Hippocampal formation (tissue), 2 donors: ENCODE measurements at regions not wholly inside any gene's neighbourhood (a gene's known extent, or its start where the extent isn't known, plus 50 kb on each side); places are given as distances from the start of the nearest gene placed in this dataset.
"Not testable (repeated sequence)": the region's sequence is repeated elsewhere in the genome, so short reads cannot be mapped to it uniquely, and the experiment has no call there.

Experiments used
- DNase-seq, 2 donors: peaks; one replicate each; lab custom pipeline; 2025; lab: John Stamatoyannopoulos, UW

DNA sequence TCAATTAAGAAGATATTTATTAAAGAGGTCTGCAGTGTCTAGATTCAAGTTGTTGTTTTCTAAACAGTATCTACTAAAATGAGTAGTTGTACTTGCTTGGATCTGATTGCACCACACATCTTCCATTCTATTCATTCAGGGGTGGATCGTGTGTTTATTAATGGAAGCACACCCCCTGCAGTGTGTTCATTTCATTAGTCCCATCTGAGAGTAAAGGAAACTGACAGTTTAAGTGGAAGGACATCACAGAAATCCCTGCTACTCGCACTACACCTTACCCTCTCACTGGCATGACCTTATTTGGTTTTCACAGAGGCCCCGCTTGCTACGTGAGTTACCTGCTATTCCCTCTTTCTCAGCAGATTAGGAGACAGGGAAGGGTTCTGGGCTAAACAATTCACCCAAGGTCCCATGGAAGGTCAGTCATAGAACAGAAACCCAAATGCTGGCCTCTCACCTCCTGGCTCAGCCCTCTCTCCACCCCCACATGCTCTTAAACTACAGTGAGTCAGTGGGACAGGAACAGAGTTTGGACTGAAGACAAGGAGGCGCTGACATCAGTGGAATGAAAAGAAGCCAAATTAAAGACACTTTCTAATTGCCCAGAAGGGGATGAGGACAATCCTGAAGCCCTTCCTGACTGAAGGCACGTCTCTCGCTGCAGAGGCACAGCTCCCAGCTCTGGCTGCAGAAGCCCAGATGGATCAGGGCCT lies 369.2 kb upstream of the NRP1 start:
- no peak for DNase-seq

DNA sequence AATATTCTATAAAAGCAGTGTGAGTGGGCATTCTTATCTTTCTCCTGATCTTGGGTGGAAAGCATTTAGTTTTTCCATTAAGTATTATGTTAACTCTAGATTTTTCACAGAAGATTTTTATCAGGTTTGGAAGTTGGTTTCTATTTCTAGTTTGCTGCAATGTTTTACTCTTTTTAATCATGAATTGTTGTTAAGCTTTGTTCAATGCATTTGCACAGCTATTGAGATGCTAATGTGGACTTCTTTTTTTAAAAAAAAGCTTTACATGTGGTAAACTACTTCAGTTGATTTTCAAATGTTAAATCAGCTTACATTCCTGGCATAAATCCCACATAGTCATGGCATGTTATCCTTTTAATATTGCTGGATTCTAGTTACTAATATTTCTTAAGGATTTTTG lies 363.6 kb upstream of the NRP1 start:
- DNase-seq: no peak

DNA sequence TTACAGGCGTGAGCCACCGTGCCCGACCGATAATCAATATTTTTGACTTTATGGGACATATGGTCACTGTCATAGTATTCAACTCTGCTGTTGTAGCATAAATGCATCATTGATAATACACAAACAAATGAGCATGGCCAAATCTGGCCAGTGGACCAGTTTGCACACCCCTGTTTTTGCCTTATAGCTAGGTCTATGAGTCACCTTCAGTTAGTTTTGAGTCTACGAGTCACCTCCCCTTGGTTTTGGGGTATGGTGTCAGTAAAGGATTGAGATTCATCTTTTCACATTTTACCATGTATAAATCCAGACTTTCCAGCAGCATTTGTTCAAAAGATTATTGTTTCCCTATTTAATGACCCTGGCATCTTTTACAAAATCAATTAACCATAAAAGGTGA lies 362.5 kb upstream of the NRP1 start:
- no peak for DNase-seq

DNA sequence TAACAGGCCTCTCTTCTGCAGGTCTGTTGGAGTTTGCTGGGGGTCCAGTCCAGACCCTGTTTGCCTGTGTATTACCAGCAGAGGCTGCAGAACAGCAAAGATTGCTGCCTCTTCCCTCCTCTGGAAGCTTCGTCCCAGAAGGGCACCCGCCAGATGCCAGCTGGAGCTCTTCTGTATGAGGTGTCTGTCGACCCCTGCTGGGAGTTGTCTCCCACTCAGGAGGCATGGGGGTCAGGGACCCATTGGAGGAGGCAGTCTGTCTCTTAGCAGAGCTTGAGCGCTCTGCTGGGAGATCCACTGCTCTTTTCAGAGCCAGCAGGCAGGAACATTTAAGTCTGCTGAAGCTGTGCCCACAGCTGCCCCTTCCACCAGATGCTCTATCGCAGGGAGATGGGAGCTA lies 361.1 kb upstream of the NRP1 start:
- DNase-seq: no peak

DNA sequence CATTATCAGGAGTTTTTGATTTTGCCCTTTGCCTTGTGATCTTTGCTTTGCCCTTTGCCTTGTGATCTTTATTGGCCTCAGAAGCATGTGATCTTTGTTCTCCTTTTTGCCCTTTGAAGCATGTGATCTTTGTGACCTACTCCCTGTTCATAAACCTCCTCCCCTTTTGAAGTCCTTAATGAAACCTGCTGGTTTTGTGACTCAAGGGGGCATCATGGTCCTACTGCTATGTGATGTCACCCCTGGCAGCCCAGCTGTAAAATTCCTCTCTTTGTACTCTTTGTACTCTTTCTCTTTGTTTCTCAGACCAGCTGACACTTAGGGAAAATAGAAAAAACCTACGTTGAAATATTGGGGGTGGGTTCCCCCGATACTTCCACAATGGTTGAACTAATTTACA lies 356.1 kb upstream of the NRP1 start:
- DNase-seq: not testable (repeated sequence)

DNA sequence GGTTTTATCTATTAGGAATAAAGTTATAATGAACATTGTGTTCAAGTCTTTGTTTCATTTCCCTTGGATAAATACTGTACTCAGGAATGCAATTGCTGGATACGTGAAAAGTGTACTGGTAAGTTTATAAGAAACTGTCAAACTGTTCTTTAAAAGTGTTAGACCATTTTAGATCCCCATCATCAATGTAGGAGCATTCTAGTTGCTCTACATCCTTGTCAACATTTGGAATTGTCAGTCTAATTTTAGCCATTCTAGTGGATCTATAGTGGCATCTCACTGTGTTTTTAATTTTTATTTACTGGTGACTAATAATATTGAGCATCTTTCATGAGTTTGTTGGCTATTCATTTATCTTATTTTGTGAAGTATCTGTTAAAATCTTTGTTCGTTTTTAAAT lies 354.0 kb upstream of the NRP1 start:
- no peak for DNase-seq

DNA sequence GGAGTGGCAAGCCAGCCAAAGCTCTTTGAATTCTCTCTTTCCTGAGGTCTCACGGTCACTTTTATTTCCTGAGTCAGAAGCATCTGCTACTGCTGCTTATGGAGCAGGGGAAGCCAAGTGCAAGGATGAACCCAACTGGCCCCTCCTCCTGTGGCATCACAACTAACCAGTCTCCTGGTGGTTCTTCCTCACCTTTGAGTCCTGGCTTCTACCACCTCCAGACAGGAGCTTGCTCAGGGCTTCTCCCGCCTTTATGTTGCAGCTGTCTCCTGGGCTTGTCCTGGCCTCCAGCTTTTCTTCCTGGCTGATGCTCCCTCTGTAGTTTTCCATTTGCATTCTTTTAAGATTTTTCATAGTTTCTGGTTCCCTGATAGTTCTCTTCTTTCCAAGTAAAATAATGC lies 349.7 kb upstream of the NRP1 start:
- no peak for DNase-seq

DNA sequence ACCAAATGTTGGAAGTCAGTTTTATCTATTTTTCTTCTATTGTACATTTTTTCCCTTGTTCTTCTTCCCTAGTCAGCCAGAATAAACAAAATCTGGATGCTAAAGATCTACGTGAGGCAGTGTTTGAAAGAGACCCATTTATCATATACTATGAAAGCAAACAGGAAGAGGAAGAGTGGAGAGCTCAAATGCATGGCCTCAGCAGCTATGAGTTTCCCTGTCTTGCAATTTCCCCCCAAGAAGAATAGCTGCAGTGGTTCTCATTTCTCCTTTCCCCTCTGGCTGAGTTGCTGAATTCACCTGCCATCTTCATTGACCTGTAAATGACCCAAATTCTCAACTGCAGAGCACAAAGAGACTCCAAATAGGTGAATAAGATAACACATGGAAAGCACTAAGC lies 347.1 kb upstream of the NRP1 start:
- no peak for DNase-seq

DNA sequence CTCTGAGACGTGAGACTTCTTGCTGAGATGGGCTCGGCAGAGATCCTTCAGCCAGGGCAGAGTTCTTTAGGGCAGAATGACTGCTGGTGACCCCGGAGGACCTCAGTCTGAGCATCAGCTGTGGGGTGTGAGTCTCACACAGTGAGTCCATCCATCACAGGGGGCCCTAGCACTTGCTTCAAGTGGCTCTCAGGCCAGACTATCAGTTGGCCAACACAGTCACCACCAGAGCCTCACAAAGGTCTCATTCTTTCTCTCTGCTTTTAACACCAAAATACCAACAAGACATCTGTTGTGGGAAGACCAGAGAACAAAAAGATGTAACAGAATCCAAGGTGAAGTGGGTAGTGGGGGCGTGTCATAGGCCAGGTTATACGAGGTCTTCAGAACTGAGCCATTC lies 345.6 kb upstream of the NRP1 start:
- no peak for DNase-seq

DNA sequence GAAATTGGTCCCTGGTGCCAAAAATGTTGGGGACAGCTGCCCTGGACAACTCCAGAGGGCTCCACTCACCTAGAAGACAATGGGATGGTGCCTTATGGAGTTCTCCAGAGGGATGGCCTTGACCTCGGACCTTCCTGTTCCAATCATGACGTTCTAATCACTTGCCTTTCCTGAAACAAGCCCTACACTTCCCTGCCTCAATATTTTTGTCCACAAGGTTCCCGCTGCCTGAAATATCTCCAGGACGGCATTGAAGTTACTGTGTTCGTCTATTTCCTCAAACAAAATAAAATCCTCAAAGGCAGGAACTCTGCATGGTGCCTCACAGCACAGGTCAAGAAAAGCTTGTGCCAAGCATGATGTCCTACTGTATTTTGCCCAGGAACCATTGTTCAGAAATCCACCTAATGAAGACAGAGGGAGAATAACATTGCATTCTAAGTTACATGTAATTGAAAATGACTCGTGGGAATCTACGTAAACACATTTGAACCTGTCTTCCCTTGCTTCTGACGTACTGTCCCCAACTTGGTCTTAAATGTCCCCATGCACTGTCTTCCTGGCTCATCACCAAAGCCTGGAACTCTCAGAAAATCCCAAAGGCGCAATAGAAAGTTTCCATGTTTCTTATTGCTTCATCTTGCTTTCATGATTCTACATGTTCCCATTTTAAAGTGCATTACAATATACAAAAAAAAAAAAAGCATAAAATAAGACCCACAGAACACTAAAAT lies 342.3 kb upstream of the NRP1 start:
- DNase-seq: no peak

DNA sequence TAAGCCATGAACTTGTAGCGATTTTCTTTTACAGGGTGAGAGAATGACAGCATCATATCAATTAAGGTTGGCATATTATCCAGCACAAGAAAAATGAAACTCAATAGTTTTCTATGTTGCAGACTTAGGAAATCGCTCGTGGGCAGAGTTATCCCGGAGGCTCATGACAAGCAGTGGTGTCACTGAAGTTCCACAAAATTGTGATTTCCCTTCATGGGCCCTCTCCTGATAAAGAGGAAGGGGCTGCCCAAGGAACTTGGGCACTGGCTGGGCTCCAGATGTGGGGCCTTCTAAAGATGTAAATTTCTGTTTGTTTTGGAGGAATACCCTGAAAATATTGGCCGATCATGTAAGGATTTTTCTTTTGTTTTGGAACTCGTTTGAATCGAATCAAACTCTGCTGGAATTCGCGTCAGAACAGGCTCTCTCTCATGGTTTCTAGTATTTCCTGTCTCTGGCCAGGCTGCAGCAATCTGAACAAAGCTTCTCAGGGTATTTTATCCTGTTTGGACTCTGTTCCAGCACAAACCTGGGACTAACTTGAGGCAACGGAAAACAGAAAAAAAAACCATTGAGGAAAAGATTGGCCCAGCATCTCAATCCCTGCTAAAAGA lies 340.6 kb upstream of the NRP1 start:
- DNase-seq: no peak

DNA sequence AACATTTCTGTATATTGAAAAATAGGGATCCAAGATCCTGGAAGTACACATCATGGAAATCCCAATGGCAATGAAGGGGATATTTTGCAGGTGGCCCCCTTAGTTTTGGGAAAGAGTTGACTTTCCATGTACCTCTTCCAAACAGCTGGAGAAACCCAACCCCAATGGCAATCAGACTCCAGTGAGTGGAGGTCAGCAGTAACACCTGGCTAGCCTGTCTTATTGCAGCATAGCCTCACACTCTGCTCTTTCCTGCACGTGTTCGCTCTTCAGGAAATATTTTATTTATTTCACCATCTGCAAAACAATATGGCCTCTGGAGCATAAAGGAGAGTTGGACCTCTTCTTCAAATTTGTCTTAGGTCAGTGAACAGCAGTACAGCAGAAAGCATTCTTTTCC lies 340.0 kb upstream of the NRP1 start:
- DNase-seq: no peak

DNA sequence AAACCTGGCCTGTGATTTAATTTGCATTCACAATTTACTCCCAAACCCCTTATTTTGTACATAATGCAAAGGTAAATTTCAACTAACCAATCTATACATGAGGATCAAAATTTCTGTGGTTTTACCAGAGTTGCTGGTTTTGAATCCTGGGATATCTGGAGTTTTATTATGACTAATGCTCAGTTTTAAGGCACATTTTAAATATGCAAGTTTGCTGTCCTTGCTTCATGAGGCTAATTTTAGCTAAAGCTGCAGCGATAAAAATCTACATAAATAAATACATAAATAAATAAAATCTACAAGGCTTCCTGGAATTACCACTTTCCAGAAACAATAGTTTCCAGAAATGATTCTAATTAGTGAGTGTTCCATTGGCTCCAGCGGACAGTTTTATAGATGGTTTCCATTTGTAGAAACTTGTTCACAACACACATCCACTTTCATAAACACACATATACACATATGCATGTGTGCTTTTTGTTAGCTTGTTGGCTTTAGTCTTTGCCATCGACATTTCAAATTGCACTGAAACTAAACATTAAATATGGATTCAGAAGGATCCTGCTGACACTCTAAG lies 339.5 kb upstream of the NRP1 start:
- no peak for DNase-seq

DNA sequence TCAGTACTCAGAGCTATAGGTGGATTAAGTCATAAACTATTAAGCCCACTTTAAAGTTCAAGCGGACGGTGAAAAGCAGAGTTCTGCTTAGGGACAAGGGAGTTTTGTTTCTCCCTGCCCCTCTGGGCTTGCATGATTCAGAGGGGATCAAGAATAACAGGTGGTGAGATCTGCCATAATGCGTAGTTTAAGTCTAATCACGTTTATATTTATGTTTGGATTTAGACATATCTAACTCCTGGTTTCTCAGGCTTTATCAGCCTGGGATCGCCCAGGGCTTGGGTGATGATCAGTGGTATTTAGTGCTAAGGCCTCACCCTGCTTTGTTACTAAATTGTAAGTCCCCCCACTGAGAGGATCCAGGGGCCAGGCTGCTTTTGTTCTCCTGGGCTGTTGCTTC lies 335.4 kb upstream of the NRP1 start:
- DNase-seq: no peak

DNA sequence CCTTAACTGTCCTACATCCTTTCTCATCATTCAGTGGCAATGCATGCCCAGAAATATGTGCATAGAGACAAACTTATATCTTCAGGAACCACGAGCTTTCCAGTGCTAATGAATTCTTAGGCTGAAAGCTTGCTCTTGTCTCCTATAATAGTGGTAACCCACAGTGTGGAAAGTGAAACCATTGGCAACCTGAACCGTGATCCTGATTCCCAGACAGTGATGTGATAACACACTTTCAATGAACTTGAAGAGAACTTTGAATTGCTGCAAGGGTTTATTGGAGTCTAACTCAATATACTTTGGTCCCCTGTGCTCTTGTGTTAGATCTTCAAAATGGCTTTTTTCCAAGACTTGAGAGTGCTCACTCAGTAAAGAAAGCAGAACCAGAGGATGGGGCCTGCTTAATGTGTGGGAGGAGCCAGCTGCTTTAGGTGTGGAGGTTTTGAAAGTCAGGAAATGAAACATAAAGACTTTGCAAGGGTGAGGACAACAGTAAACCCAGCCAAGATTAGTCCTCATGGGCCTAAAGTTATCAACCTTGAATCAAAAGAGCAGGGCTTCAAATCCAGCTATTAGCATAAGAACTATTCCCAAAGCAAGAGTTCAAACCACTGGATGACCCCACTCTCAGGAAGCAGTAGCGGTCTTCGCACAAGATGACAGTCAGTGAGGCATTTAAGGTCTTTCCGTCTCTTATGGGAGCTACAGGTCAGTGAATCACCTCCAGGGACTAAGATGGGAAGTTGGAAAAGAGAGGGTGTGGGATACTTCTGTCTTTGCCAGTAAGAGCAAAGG lies 332.4 kb upstream of the NRP1 start:
- DNase-seq: no peak

DNA sequence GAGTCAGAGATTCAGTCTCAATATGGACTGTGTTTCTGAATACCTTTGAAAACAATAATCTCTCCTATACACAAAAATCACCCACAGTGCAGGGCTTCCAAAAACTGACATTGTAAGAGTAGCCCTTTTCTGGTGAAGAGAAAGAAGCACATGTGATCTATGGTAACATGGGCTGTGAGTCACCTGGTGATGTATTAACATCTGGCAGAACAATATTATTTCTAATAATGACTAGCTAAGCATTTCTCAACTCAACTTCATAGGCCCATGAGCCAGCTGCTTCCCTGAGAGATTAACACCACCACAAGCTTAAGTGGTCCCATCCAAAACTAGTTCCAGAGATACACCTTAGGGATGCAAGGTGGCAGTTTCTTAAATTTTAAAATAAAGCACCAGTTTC lies 331.0 kb upstream of the NRP1 start:
- DNase-seq: no peak

DNA sequence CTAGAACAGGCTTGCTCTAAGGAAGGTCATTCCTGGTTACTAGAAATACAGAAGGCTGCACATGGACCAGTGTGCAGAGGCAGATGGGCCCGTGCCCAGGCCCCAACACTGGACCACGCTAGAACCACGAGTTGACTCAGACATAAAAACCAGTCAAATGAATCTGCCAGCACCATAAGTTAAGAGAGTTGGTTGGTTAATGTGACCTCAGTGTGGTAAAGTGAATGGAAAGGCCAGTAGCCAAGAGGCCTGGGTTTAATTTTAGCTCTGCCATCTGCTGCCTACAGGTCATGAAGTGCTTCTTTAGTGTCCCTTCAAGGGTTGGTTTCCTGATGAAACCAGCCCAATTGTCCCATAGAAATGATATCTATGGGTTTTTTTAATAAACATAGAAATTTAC lies 329.6 kb upstream of the NRP1 start:
- no peak for DNase-seq

DNA sequence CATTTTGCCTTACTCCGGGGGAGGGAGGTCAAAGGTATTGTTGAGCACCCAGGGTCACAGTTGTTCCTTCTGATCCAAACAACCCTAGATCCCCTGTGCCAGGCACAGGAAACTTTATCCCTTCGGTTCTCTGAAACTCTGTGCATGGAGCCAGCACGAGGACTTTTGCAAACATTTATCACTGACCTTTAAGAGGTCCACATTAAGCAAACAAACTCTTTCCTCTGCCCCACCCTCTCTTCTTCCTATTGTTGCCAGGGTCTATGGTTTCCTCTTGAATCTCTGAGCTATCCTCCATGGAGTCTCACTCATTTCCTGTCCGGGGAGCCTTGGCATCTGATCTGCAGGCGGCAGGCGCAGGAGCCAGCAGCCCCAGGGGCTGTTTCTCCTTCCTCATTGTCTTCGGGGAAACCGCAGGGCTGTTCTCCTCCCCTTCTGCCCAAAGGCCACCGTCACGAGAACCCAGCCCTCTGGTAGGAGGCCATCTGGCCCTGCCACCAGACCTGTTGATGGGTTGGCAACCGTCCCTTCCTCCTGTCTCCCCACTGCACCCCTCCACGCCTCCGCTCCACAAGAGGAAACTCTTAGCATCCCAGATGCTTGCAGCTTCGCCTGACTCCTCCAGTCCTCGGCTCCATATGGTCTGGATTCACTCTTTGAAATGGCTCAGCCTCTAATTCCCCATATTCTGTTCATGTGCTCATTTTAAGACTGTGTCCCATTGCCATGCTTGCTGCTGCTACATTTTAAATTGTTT lies 327.3 kb upstream of the NRP1 start:
- peak; percentile 52 to 66 for DNase-seq

DNA sequence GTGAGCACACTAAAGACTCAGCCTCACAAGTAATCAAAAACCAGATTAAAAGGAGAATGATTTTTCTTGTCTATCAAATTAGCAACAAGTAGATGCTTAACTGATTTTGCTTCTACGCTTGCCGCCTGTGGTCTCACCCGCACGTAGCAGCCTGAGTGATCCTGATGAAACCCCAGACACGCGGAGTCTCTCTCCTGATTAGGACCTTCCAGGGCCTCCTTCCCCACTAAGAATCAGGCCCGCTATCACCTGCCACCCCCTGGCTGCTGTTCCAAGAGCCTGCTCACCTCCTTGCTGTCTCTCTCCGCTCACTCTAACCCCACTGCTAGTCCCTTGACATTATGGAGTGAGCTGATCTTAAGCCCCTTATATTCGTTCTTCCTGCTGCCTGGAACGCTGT lies 325.9 kb upstream of the NRP1 start:
- no peak for DNase-seq

DNA sequence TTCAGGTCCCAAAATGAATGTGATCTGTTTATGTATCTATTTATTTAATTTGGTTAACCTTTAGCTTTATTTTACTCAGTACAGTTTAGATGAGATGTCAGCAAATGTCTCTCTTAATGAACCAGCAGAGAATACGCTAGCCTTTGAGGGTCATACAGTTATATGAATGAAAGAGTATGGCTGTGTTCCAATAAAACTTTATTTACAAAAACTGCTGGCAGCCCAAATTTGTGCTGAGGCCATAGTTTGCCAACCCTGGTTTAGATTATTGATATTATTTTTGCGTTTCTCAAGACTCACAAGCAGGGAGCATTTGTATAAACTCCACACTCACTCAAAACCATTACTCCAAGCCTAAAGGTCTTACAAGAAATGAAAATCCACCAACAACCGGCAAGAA lies 323.4 kb upstream of the NRP1 start:
- no peak for DNase-seq

DNA sequence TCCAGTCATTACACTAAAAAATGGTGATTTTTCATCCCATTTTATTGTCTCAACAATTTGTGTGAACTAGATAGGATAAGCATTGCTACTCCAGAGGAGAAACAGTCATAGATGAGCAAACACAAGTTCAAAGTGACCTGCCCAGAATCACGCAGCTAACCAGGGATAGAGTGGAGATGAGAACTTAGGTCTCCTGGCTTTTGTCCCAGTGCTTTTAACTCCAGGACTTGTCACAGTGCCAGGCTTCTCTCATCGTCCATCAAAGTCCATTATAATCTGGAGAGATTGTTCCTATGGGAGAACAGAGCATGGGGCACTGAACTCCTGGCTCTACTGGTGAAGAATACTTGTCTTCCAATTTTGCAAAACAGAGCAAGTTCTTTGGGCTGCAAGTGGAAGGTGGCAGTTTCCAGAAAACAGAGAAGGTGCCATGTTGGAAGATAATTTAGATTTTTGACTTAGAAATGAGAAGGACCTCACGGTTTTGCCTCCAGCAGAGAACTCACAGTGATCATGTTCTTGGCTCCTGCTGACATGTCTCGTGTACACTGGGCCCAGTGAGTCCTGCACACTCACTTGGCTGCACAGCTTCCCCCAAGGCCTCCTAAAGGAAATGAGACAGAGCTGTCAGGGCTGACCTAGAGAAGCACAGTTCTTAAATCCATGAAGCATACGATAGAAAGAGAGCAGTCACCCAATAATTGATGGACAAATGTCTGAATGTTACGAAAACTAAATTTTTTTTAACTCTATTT lies 322.9 kb upstream of the NRP1 start:
- no peak for DNase-seq
